ENCODE measurements at regions not wholly inside any gene's neighbourhood (a gene's known extent, or its start where the extent isn't known, plus 50 kb on each side); places are given as distances from the start of the nearest gene placed in this dataset.
"Not testable (repeated sequence)": the region's sequence is repeated elsewhere in the genome, so short reads cannot be mapped to it uniquely, and the experiment has no call there.

DNA sequence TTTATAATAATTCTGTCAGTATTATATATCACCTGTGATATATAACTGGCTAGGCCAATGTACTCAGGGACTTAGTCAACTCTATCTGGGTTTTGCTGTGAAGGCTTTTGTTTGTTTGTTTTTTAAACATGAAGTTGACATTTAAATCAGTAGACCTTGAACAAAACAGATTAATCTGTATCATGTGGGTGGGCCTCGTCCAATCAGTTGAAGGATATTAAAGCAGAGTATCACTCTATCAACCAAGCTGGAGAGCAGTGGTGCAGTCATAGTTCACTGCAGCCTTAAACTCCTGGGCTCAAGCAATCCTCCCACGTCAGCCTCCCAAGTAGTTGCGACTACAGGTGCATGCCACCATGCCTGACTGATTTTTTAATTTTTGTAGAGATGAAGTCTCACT, 870.2 kb downstream of the TYW1 start:
- no peak for DNase-seq (ENCODE audit: low read depth in 3 of 3, low spot score in 2 of 3)

GRCh38 chr7:67870396-67870795, 873.8 kb downstream of the TYW1 start:
- DNase-seq (ENCODE audit: low read depth in 3 of 3, low spot score in 2 of 3), result no peak

DNA sequence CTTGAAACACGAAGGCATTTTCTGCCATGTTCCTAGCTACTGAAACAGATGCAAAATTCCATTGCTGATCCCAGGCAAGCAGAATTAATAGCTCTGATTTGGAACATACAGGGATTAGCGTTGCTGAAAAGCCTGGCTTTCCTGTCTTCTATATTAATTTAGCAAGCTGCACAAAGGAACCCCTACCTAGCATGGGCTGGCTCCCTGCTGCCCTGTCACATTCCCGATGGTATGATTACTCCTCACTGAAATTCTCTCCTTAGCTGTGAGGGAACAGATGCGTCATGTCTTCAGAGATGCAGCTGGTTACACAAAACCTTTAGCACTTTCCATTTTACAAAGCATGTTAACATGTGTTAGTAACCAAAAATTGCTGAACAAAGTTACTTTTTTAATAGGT, 878.9 kb downstream of the TYW1 start:
- DNase-seq (ENCODE audit: low read depth in 3 of 3, low spot score in 2 of 3), result no peak

GRCh38 chr7:67878808-67879207, 882.2 kb downstream of the TYW1 start:
- DNase-seq (ENCODE audit: low read depth in 3 of 3, low spot score in 2 of 3), result no peak

GRCh38 chr7:67882843-67883242, 886.2 kb downstream of the TYW1 start:
- DNase-seq (ENCODE audit: low read depth in 3 of 3, low spot score in 2 of 3), result no peak

GRCh38 chr7:67890316-67890715, 893.7 kb downstream of the TYW1 start:
- DNase-seq (ENCODE audit: low read depth in 3 of 3, low spot score in 2 of 3), result no peak

DNA sequence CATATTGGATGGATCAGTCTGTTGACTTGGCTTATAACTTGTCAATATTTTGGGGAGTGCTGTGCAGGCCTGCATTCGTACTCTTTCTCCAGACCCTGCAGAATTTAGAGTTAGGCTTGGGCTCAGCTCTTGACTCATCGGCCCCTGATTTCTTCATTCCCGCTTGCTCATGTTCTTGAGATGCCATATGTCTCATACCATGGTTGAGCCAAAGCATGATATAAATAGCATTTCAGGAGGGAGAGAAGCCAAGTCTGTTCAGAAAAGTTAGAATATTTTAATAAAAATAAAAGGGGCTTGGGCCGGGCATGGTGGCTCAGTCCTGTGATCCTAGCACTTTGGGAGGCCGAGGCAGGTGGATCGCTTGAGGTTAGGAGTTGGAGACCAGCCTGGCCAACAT, 898.1 kb downstream of the TYW1 start:
- no peak for DNase-seq (ENCODE audit: low read depth in 3 of 3, low spot score in 2 of 3)

GRCh38 chr7:67896721-67897120, 900.1 kb downstream of the TYW1 start:
- no peak for DNase-seq (ENCODE audit: low read depth in 3 of 3, low spot score in 2 of 3)

DNA sequence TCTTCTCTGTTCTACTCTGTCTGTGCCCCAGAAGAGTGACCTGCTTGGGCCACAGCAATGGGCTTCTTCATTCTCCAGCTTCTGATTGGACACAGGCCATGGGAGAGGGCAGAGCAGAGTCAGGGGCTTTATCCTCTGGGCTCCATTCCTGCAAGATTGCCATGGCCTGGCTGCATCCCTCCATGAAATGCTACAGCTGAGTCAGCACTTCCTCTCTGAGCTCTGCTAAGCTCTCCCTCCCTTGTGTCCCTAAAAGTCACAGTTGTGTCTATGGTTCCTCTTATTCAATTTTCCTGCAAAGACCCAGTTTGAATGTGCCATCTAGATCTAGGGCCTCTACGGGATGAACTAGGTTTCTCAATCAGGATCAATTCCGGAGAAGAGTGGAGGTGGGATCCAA, 903.8 kb downstream of the TYW1 start:
- no peak for DNase-seq (ENCODE audit: low read depth in 3 of 3, low spot score in 2 of 3)

DNA sequence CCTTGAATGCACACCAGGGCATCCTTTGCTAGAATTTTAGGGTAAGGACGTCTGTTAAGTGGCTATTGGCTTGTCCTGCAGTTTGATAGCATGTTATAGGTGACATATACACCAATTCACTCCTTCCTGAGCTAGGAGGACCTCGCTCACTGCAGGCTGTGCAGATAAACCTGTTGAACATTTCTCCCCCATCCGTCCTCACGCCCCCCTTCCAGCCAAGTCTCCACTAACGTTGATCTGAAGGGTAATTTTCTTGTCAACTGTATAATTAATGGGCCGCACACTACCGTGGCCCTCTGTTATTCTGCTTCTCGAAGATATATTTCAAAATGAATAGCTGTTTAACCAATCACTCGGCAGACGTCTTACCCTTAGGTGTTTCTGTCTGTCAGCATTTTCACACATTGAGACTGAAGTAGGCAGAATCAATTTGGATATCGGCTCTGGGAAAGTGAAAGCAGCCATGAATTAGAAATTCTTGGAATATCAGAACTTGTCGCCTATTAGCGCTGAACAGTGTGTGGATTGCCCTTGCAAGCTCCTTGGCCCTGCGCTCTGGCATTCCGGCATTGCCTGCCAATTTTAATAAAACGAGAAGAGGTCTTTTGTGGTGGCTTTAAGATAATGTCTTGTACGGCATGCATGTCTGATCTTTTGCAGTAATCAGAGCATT, 905.3 kb downstream of the TYW1 start:
- no peak for DNase-seq (ENCODE audit: low read depth in 3 of 3, low spot score in 2 of 3)

- DNase-seq (ENCODE audit: low read depth in 3 of 3, low spot score in 2 of 3), result no peak
Observed at GRCh38 chr7:67907792-67908191, 911.2 kb downstream of the TYW1 start.

GRCh38 chr7:67912437-67912836, 915.8 kb downstream of the TYW1 start:
- no peak for DNase-seq (ENCODE audit: low read depth in 3 of 3, low spot score in 2 of 3)

DNA sequence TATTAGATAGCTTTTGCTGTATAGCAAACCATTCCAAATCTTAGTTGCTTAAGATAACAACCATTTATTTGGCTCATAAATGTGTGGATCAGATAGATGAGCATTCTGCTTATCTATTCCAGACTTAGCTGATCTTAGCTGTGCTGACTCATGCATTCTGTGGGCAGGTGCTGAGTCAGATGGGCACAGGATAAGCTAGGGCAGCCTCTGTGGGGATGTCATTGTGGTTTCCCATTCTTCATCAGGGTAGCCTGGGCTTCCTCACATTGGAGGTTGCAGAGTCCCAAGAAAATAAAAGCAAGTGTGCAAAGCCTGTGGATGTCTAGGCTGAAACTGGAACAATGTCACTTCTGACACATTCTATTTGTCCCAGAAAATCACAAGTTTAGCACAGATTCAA, 917.0 kb downstream of the TYW1 start:
- DNase-seq (ENCODE audit: low read depth in 3 of 3, low spot score in 2 of 3), result no peak

GRCh38 chr7:67916111-67916510, 919.5 kb downstream of the TYW1 start:
- not testable (repeated sequence) for DNase-seq (ENCODE audit: low read depth in 3 of 3, low spot score in 2 of 3)

GRCh38 chr7:67916571-67917436, 920.2 kb downstream of the TYW1 start:
- DNase-seq (ENCODE audit: low read depth in 3 of 3, low spot score in 2 of 3), result no peak

DNA sequence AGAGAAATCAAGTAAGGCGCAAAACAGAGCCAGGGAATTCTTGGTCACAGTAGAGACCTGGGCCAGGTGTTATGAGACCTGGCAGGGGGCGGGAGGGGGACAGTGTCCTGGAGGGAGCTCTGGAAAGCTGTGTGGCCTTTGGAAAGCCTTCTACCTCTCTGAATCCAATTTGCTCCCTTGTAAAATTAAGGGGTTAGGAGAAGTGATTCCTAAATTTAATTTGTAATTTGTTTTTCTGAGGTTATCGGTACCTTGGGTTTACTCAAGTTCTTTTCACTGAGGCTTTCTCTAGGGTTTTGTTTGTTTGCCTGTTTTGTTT, 920.8 kb downstream of the TYW1 start:
- DNase-seq (ENCODE audit: low read depth in 3 of 3, low spot score in 2 of 3), result no peak

DNA sequence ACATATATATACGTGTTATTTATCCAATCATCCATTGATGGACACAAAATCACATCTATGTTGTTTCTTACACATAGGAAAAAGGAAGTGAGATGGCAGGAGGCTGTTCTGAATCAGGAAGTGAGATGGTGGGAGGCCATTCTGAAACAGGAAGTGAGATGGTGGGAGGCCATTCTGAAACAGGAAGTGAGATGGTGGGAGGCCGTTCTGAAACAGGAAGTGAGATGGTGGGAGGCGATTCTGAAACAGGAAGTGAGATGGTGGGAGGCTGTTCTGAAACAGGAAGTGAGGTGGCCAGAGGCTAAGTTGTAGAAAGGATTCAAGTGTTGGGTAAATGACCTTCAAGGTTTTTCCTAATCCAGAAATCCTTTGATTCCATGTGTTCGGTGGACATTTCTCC, 921.5 kb downstream of the TYW1 start:
- DNase-seq (ENCODE audit: low read depth in 3 of 3, low spot score in 2 of 3), result no peak

- DNase-seq (ENCODE audit: low read depth in 3 of 3, low spot score in 2 of 3), result no peak
Observed at GRCh38 chr7:67923286-67923685, 926.7 kb downstream of the TYW1 start.

- no peak for DNase-seq (ENCODE audit: low read depth in 3 of 3, low spot score in 2 of 3)
Observed at GRCh38 chr7:67928141-67928540, 931.5 kb downstream of the TYW1 start.

DNA sequence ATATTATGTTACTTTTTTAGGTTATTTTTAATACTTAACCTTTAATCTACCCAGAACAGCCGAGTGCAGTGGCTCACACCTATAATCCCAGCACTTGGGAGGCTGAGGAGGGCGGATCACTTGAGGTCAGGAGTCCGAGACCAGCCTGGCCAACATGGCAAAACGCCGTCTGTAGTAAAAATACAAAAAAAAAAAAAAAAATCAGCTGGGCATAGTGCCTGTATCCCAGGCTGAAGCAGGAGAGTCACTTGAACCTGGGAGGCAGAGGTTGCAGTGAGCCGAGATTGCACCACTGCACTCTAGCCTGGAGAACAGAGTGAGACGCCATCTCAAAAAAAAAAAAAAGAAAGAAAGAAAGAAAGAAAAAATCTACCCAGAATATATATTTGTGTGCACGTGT, 939.8 kb downstream of the TYW1 start:
- not testable (repeated sequence) for DNase-seq (ENCODE audit: low read depth in 3 of 3, low spot score in 2 of 3)

GRCh38 chr7:67940400-67940799, 943.8 kb downstream of the TYW1 start:
- no peak for DNase-seq (ENCODE audit: low read depth in 3 of 3, low spot score in 2 of 3)

- DNase-seq (ENCODE audit: low read depth in 3 of 3, low spot score in 2 of 3), result no peak
Observed at GRCh38 chr7:67947191-67947590, 950.6 kb downstream of the TYW1 start.
